Cardiac muscle cell (in vitro differentiated cells and primary cell): ENCODE measurements at regions not wholly inside any gene's neighbourhood (a gene's known extent, or its start where the extent isn't known, plus 50 kb on each side); places are given as distances from the start of the nearest gene placed in this dataset.
A peak's percentile ranks its signal among the peaks of the same experiment; 100 is the strongest.
"Not testable (repeated sequence)": the region's sequence is repeated elsewhere in the genome, so short reads cannot be mapped to it uniquely, and the experiment has no call there.

Experiments
- DNase-seq, 2 donors: peaks; one replicate each; pipeline versions ENCODE4 v3.0.0 to v3.0.0-alpha.2; 2010 to 2017; ENCODE audit warnings: low read depth in 1 of 2, low spot score in 1 of 2
- H3K27ac ChIP-seq: fragments of 200-600 bp; sonication (generic); 2 replicates; pipeline ENCODE4 v1.5.1; 2016
- H3K27me3 ChIP-seq: fragments of 200-600 bp; sonication (generic); 2 replicates; pipeline ENCODE4 v1.6.0; 2016; ENCODE audit warnings: control low read depth
- H3K36me3 ChIP-seq: fragments of 200-600 bp; sonication (generic); 2 replicates; pipeline ENCODE4 v1.5.1; 2016; ENCODE audit warnings: control low read depth
- H3K4me1 ChIP-seq: fragments of 200-600 bp; sonication (generic); 2 replicates; pipeline ENCODE4 v1.8.1; 2017; ENCODE audit warnings: low read depth, mild to moderate bottlenecking, mixed run types
- H3K4me3 ChIP-seq: fragments of 200-600 bp; sonication (generic); 2 replicates; pipeline ENCODE4 v1.5.1; 2016; ENCODE audit warnings: mild to moderate bottlenecking
- H3K9me3 ChIP-seq: fragments of 200-600 bp; sonication (generic); 2 replicates; pipeline ENCODE4 v1.5.1; 2017; ENCODE audit warnings: low read depth, mild to moderate bottlenecking, control low read depth
- TF ChIP-seq, protein P1 (sequence below): IDR thresholded peaks from 2 replicates; pipeline ENCODE4 v1.5.1; 2012; ENCODE audit warnings: low read depth, mild to moderate bottlenecking, low read length

DNA sequence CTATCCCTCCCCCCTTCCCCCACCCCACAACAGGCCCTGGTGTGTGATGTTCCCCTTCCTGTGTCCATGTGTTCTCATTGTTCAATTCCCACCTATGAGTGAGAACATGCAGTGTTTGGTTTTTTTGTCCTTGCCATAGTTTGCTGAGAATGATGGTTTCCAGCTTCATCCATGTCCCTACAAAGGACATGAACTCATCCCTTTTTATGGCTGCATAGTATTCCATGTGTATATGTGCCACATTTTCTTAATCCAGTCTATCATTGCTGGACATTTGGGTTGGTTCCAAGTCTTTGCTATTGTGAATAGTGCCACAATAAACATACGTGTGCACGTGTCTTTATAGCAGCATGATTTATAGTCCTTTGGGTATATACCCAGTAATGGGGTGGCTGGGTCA, 52.3 kb upstream of the MAN1A2 start:
- not testable (repeated sequence) for H3K27ac ChIP-seq, H3K36me3 ChIP-seq, H3K9me3 ChIP-seq, H3K4me1 ChIP-seq, H3K27me3 ChIP-seq, H3K4me3 ChIP-seq, DNase-seq

DNA sequence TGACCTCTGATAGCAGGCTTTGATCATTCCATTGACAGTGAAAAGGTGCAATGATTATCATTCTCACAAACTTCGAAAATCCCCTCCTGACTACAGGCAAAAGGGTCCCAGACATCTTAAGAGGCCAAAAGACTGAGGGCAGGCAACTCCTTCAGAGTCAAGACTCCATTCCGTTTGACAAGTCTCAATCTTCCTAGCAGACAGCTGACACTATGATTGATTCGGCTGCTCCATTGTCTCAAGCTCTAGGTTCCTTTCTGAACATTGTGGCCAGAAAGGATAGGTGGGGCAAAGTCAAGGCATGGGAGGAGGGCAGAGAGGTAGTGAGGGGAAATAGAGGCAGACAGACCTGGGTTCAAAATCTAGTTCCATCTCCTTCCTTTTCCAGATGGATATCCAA, 53.7 kb upstream of the MAN1A2 start:
- no peaks in the 10 kb centered on the region for H3K27me3 ChIP-seq
- H3K27ac ChIP-seq: no peak overlapping the region
- no peak overlapping the region for H3K4me3 ChIP-seq

DNA sequence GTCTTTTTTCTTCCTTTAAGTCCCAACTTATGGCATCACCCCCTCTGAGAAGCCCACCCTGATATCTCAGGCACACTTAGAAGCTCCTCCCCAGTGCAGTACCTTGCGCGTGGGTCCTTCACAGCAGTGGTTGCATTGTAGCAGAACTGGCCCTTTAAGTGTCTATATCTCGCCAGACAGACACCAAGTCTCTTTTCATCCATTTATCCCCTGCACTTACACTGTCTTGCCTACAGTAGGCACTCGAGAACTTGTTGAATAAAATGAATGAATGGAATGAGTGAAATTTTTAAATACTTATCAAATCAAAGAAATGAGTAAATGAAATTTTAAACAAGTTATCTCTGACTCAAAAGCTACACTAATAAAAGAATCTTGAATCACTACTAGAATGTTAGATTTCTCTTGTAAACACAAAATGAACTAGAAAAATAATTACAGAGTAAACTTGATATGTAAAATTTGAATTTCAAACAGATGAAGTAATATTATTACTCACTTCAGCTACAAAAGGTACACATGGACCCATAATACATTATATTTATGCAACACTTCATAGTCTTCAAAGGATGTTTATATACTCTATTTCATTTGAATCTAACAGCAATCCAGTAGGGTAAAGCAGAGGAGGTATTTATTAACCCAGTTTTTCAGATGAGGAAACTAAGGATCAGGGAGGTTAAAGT, 54.7 kb upstream of the MAN1A2 start:
- no peaks in the 10 kb centered on the region for H3K9me3 ChIP-seq

More for the DNA sequence above, 53.7 kb upstream of the MAN1A2 start:
- Histone ChIP-seq H3K4me1 (no peaks in the 10 kb centered on the region), H3K9me3 (no peaks in the 10 kb centered on the region), H3K36me3 (no peaks in the 10 kb centered on the region)
- TF ChIP-seq, protein P1, sequence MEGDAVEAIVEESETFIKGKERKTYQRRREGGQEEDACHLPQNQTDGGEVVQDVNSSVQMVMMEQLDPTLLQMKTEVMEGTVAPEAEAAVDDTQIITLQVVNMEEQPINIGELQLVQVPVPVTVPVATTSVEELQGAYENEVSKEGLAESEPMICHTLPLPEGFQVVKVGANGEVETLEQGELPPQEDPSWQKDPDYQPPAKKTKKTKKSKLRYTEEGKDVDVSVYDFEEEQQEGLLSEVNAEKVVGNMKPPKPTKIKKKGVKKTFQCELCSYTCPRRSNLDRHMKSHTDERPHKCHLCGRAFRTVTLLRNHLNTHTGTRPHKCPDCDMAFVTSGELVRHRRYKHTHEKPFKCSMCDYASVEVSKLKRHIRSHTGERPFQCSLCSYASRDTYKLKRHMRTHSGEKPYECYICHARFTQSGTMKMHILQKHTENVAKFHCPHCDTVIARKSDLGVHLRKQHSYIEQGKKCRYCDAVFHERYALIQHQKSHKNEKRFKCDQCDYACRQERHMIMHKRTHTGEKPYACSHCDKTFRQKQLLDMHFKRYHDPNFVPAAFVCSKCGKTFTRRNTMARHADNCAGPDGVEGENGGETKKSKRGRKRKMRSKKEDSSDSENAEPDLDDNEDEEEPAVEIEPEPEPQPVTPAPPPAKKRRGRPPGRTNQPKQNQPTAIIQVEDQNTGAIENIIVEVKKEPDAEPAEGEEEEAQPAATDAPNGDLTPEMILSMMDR: no peak
- DNase-seq: no peak

DNA sequence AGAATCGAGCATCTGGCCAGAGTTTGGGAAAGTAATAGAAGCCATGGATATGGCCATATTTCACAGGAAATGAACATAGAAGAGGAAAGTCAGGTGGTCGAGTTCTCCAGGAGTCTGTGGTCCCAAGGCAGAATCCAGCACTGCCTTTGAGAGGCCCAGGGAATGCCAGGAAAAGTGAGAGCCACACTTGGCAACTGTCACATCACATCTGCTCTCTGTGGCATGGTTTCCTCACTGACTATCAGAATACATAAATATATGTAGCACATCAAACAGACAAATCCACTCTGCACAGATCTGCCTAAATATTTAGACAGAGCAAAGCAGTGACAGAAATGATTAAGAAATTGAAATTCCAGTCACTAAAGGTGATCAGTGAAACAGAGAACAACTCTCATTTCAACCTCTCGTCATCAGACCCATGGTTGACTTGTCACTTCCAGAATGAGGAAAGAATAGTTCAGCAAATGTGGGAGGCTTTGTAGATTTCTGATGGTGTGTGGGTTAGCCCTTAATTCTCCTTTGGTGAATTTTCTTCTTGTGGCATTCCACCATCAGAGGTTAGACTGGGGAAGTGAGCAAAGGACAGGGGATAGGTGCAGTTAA, 58.8 kb upstream of the MAN1A2 start:
- no peaks in the 10 kb centered on the region for H3K9me3 ChIP-seq
- H3K27ac ChIP-seq: no peak overlapping the region
- TF ChIP-seq, protein P1: no peak
- DNase-seq: no peak
- no peaks in the 10 kb centered on the region for H3K36me3 ChIP-seq
- H3K4me1 ChIP-seq: no peaks in the 10 kb centered on the region
- no peaks in the 10 kb centered on the region for H3K27me3 ChIP-seq
- no peak overlapping the region for H3K4me3 ChIP-seq

More for the DNA sequence above, 54.7 kb upstream of the MAN1A2 start:
- Histone ChIP-seq H3K27me3 (no peaks in the 10 kb centered on the region), H3K4me3 (no peak overlapping the region), H3K4me1 (no peaks in the 10 kb centered on the region), H3K27ac (no peak overlapping the region), H3K36me3 (no peaks in the 10 kb centered on the region)
- TF ChIP-seq, protein P1: peak; percentile 73
- DNase-seq: peak in 1 of 2 donors; percentile 53

DNA sequence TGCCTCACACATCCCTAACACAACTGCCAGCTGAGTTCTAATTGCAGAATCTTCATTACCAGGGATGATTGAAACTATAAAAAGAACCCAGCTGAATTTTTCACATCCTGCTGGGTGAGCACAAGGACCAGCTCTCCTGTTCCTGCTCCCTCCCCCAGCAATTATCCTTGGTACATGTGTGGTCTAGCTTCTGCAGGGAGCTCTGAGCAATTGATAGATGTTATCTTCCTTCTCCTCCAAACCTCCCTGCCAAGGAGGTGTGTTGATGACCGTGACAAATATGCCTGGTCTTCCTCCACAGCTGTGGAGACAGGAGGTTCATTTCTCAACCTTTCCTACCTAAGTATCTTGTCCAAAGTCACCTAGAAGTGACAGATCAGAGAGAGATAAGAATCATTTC, 65.3 kb upstream of the MAN1A2 start:
- Histone ChIP-seq H3K27ac (no peak overlapping the region), H3K9me3 (no peaks in the 10 kb centered on the region), H3K27me3 (no peaks in the 10 kb centered on the region), H3K4me1 (peaks cover 13% of the 10 kb centered on the region), H3K4me3 (no peak overlapping the region), H3K36me3 (no peaks in the 10 kb centered on the region)
- DNase-seq: no peak
- TF ChIP-seq, protein P1: no peak

DNA sequence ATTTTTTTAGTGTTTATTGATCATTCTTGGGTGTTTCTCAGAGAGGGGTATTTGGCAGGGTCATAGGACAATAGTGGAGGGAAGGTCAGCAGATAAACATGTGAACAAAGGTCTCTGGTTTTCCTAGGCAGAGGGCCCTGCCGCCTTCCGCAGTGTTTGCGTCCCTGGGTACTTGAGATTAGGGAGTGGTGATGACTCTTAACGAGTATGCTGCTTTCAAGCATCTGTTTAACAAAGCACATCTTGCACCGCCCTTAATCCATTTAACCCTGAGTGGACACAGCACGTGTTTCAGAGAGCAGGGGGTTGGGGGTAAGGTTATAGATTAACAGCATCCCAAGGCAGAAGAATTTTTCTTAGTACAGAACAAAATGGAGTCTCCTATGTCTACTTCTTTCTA, 67.1 kb upstream of the MAN1A2 start:
- H3K4me3 ChIP-seq, H3K36me3 ChIP-seq, H3K9me3 ChIP-seq, H3K27me3 ChIP-seq, H3K27ac ChIP-seq, DNase-seq: not testable (repeated sequence)
- H3K4me1 ChIP-seq: peaks cover 13% of the 10 kb centered on the region
